MG63 (cell line): ENCODE measurements at regions not wholly inside any gene's neighbourhood (a gene's known extent, or its start where the extent isn't known, plus 50 kb on each side); places are given as distances from the start of the nearest gene placed in this dataset.

Source experiments
- DNase-seq: peaks from one replicate; pipeline ENCODE4 v3.0.0-alpha.2; 2020
- H3K27me3 ChIP-seq: fragments of 250-450 bp; sonication (Bioruptor Pico); 2 replicates; pipeline ENCODE4 v1.5.1; 2020; ENCODE audit warnings: mild to moderate bottlenecking, moderate library complexity
- H3K36me3 ChIP-seq: fragments of 250-450 bp; sonication (Bioruptor Pico); 2 replicates; pipeline ENCODE4 v1.5.1; 2020; ENCODE audit warnings: mild to moderate bottlenecking, moderate library complexity
- H3K4me3 ChIP-seq: fragments of 250-450 bp; sonication (Bioruptor Pico); 2 replicates; pipeline ENCODE4 v1.5.1; 2020; ENCODE audit warnings: mild to moderate bottlenecking, moderate library complexity
- H3K9me3 ChIP-seq: fragments of 250-450 bp; sonication (Bioruptor Pico); 2 replicates; pipeline ENCODE4 v1.5.1; 2020; ENCODE audit warnings: mild to moderate bottlenecking, moderate library complexity

GRCh38 chr22:48709976-48710375 is 1117.7 kb downstream of the BRD1 start:
- H3K36me3 ChIP-seq: no peaks in the 10 kb centered on the region
- H3K4me3 ChIP-seq: no peak overlapping the region
- H3K9me3 ChIP-seq: no peaks in the 10 kb centered on the region
- no peaks in the 10 kb centered on the region for H3K27me3 ChIP-seq
- DNase-seq: no peak

- H3K36me3 ChIP-seq: no peaks in the 10 kb centered on the region
- no peak overlapping the region for H3K4me3 ChIP-seq
- no peak for DNase-seq
- H3K27me3 ChIP-seq: no peaks in the 10 kb centered on the region
- no peaks in the 10 kb centered on the region for H3K9me3 ChIP-seq
Observed at GRCh38 chr22:48709453-48709852, 1118.2 kb downstream of the BRD1 start.

DNA sequence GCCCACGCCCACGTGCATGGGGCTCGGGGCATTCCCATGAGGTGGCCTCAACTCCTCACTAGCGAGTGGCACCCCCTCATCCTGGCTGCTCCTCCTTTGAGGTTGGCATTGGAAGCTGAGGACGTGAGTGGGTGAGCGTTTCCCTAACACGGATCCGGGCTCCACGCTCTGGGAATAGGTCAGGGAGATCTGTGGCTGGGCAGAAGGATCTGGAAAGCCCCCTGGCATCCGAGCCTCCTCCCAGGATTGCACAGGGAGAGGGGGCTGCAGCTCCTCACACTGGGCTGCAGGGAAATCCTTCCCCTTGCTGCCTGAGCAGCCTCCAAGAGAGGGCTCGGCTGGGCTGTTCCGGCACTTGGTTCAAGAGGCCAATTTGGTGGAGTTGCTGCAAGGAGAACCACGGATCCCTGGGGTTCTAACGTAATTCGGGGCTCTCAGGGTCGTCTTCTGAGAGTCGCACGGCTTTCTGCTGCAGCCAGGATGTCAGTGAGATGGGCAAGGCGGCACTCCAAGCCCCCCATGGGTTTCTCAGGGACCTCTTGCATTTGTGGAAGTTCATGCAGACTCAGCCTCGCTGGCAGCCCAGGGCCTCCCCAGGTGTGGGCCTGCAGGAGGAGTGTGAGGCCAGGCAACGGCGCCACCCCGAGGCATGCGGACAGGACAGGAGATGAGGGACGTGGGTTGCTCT is 1119.0 kb downstream of the BRD1 start:
- no peaks in the 10 kb centered on the region for H3K9me3 ChIP-seq
- no peak for DNase-seq
- H3K4me3 ChIP-seq: no peak overlapping the region
- no peaks in the 10 kb centered on the region for H3K27me3 ChIP-seq
- no peaks in the 10 kb centered on the region for H3K36me3 ChIP-seq

DNA sequence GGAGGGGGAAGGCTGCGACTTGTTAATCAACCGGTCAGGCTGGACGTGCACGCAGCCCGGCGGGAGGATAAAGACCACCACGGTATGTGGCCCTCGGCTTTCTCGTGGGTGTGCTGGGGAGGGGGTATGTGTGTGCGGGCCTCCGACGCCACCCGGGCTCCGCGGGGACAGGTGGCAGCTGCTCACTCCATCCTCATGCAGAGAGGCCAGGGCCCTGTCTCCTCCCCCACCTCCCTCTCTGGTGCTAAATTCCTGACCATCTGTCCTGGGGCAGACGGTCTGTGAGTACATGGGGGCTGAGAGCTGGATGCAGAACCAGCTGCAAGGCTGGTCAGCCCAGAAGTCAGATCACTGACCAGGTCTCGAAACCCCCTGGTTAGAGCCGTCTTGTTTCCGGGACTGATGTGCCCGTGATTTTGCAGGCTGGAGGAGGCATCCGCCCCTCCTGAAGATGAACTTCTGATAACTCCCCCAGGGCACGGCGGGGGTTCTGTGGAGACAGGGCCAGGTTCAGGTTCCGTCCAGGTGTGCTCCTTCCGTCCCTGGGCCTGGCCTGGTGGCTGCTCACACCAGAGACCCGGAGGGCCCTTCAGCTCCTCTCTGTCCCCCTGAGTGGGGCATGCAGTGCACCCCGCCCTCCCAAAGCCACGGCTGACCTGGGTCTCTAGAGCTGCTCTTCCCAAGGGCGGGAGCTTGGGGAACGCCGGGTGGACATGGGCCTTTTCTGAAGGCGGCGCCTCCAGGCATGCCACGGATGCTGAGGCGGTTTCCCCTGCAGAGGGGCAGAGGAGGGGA is 1119.7 kb downstream of the BRD1 start:
- Histone ChIP-seq H3K27me3 (no peaks in the 10 kb centered on the region), H3K9me3 (no peaks in the 10 kb centered on the region), H3K36me3 (no peaks in the 10 kb centered on the region), H3K4me3 (no peak overlapping the region)
- no peak for DNase-seq

GRCh38 chr22:48706934-48707762 is 1120.5 kb downstream of the BRD1 start:
- Histone ChIP-seq H3K4me3 (no peak overlapping the region), H3K36me3 (no peaks in the 10 kb centered on the region), H3K9me3 (no peaks in the 10 kb centered on the region), H3K27me3 (no peaks in the 10 kb centered on the region)
- no peak for DNase-seq

- no peak for DNase-seq
- Histone ChIP-seq H3K27me3 (no peaks in the 10 kb centered on the region), H3K36me3 (no peaks in the 10 kb centered on the region), H3K4me3 (no peak overlapping the region), H3K9me3 (no peaks in the 10 kb centered on the region)
Observed at GRCh38 chr22:48705917-48706605, 1121.6 kb downstream of the BRD1 start.

- DNase-seq: no peak
- Histone ChIP-seq H3K36me3 (no peaks in the 10 kb centered on the region), H3K4me3 (no peak overlapping the region), H3K27me3 (no peaks in the 10 kb centered on the region), H3K9me3 (no peaks in the 10 kb centered on the region)
Observed at GRCh38 chr22:48705159-48705916, 1122.3 kb downstream of the BRD1 start.

DNA sequence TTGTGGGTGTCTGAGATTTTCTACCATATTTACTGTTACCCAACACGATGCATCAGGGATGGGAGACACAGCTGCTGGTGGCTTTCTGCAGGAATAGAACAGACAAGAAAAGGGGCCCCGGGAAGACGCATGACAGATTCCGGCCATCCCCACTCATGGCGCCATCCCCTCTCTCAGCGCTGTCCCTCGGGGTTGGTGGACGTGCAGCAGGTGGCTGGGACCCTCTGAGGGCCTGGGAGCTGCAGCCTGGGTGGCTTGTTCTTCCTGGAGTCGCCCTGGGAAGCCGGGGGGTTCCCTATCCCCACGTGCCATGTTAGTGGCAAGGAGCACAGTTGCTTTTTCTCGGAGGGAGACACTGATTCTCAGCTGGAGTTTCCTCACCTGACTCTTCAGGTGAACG is 1123.3 kb downstream of the BRD1 start:
- no peaks in the 10 kb centered on the region for H3K27me3 ChIP-seq
- no peak for DNase-seq
- H3K9me3 ChIP-seq: no peaks in the 10 kb centered on the region
- no peaks in the 10 kb centered on the region for H3K36me3 ChIP-seq
- H3K4me3 ChIP-seq: no peak overlapping the region

- no peak for DNase-seq
- H3K27me3 ChIP-seq: no peaks in the 10 kb centered on the region
- H3K4me3 ChIP-seq: no peak overlapping the region
- H3K36me3 ChIP-seq: no peaks in the 10 kb centered on the region
- H3K9me3 ChIP-seq: no peaks in the 10 kb centered on the region
Observed at GRCh38 chr22:48703265-48703941, 1124.3 kb downstream of the BRD1 start.

DNA sequence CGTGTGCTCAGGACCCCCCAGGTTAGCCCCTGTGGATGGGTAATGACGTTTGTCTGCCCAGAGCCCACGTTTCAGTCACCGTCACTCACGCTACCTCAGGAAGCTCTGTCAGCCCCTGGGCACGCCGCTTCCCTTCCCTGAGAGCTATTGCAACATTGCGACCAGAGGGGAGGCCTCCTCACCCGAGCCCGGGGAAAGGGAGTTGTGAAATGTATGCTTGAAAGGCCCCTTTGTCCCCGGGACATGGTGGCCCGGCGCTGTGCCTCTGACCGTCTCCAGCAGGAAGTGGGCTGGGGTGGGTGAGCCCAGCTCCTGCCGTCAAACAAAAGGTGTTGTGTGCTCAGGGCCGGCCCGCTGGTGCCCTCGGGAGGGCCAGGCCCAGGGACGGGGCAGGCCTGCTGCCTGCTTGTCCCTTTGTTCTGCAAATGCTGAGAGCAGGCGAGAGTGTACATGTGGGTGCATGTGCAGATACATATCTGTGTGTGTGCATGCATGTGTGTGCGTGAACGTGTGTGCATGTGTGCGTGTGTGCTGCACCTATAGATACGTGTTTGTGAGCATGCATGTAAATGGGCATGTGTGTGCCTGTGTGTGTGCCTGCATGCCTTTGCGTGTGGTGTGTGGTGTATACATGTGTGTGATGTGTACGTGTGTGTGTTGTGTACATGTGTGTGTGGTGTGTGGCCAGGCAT is 1125.0 kb downstream of the BRD1 start:
- Histone ChIP-seq H3K27me3 (no peaks in the 10 kb centered on the region), H3K36me3 (no peaks in the 10 kb centered on the region), H3K9me3 (no peaks in the 10 kb centered on the region), H3K4me3 (no peak overlapping the region)
- no peak for DNase-seq

DNA sequence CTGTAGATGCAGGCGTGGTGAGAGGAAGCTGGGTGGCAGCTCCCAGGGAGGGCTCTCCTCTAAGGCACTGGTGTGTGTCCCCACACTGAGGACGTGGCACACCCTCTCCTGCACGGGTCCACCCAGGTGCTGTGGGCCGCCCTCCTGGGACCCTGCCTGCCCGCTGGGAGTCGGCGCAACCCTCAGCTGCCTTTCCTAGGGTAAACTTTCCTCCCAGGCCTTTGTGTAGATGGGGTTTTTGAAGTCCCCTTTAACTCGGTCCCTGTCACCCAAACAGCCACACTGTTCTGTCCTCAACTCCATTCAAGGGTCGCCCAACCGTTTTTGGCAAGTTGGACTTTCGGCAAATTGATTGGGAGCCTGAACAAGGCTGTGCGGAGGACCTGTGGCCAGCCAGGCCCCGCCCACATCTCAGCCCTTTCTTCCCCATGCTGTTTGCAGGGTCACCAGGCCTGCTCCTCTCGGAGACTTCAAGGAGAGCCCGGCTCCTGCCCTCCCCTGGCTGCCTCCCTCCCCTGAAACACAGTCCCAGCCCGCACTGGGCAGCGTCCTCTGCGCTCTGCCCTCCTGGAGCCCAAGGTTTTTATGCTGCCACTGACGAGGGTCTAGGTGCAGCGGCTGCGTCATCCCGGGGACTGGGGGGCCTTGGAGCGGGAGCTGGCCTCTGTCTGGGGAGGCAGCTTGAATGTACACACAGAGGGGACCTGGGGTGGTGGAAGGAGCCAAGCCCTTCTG is 1126.2 kb downstream of the BRD1 start:
- Histone ChIP-seq H3K4me3 (no peak overlapping the region), H3K36me3 (no peaks in the 10 kb centered on the region), H3K9me3 (no peaks in the 10 kb centered on the region)

GRCh38 chr22:48700566-48701295 is 1126.9 kb downstream of the BRD1 start:
- Histone ChIP-seq H3K4me3 (no peak overlapping the region), H3K27me3 (no peaks in the 10 kb centered on the region), H3K9me3 (no peaks in the 10 kb centered on the region), H3K36me3 (no peaks in the 10 kb centered on the region)
- DNase-seq: no peak

More for the DNA sequence above, 1126.2 kb downstream of the BRD1 start:
- DNase-seq: no peak
- H3K27me3 ChIP-seq: no peaks in the 10 kb centered on the region

DNA sequence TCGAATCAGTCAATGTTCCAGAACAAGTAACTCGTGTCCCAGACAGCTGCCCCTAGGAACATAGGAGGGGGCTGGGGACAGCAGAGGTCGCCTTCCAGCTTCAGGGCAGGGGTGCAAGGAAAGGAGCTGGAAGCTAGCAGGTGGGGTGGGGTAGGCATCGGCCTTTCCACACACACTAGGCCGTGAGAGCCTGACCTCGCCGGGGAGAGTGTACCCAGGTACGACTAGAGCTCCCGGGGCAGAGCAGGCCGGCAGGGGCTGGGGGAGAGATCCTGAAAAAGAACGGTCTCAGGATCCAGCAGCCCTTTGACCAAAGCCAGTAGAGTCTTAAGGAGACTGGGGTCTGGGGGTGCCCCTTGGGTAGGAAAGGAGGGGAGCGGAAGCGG is 1127.5 kb downstream of the BRD1 start:
- no peaks in the 10 kb centered on the region for H3K36me3 ChIP-seq
- no peaks in the 10 kb centered on the region for H3K9me3 ChIP-seq
- H3K4me3 ChIP-seq: no peak overlapping the region

GRCh38 chr22:48699511-48699910 is 1128.2 kb downstream of the BRD1 start:
- Histone ChIP-seq H3K27me3 (no peaks in the 10 kb centered on the region), H3K36me3 (no peaks in the 10 kb centered on the region), H3K4me3 (no peak overlapping the region), H3K9me3 (no peaks in the 10 kb centered on the region)
- no peak for DNase-seq

More for the DNA sequence above, 1127.5 kb downstream of the BRD1 start:
- no peaks in the 10 kb centered on the region for H3K27me3 ChIP-seq
- no peak for DNase-seq
